HepG2 (cell line): ENCODE measurements at regions not wholly inside any gene's neighbourhood (a gene's known extent, or its start where the extent isn't known, plus 50 kb on each side); places are given as distances from the start of the nearest gene placed in this dataset.

Source experiments
- ATAC-seq: fragments of 200-7000 bp; cut with Tn5 transposase; 3 replicates; pipeline ENCODE4 v1.9.1; 2020; ENCODE audit warnings: mild to moderate bottlenecking, moderate library complexity
- BruUV-seq: library from RNA; stranded (reverse); fragments of 400-500 nt; replicated peaks from 2 replicates; lab custom pipeline; 2021; lab: Mats Ljungman, UMichigan
- CTCF ChIA-PET: fragments of 300-600 bp; formaldehyde crosslinking; extraction: SDS; loops from one replicate; lab custom pipeline; 2021; ENCODE audit warnings: low total read pairs, inconsistent platforms, low intra/inter-chr PET ratio; lab: Yijun Ruan, JAX
- POLR2A ChIA-PET: fragments of 350-600 bp; sonication (Branson Sonifier 250); formaldehyde crosslinking; loops from one replicate; lab custom pipeline; 2020; ENCODE audit warnings: antibody characterized with exemption, inconsistent platforms; lab: Yijun Ruan, JAX
- DNase-seq: peaks from one replicate; pipeline ENCODE4 v3.0.0-alpha.2; 2015; ENCODE audit warnings: low spot score
- FAIRE-seq: peaks from 3 replicates; lab custom pipeline; 2011; peaks lifted over from hg19 to GRCh38; lab: Jason Lieb, UNC
- H2AFZ ChIP-seq: one replicate; pipeline ENCODE4 v1.6.1; 2011; ENCODE audit warnings: low read length, inconsistent platforms
- H3K27ac ChIP-seq: fragments of 300-600 bp; 3 replicates; pipeline ENCODE4 v1.8.0; 2011; ENCODE audit warnings: mixed run types, mild to moderate bottlenecking, mixed read lengths, low read length, inconsistent platforms; ENCODE audit not compliant: insufficient read depth; ENCODE audit errors: extremely low read length
- H3K27me3 ChIP-seq, 2 experiments: fragments of 200-600 bp in 1 of 2; 2 replicates in 1 of 2; 3 replicates in 1 of 2; pipeline versions ENCODE4 v1.6.0 to v1.8.0; 2011; ENCODE audit warnings: low read length in 2 of 2, mild to moderate bottlenecking in 2 of 2, moderate library complexity in 2 of 2, inconsistent platforms in 1 of 2; ENCODE audit not compliant: insufficient read depth in 2 of 2, control insufficient read depth in 1 of 2
- H3K36me3 ChIP-seq, 2 experiments: fragments of 200-600 bp in 1 of 2; replicated peaks in 1 of 2; 2 replicates in 1 of 2; 3 replicates in 1 of 2; pipeline versions ENCODE4 v1.5.1 to v1.8.0; 2011; ENCODE audit warnings: low read length in 2 of 2, inconsistent platforms in 1 of 2; ENCODE audit not compliant: insufficient read depth in 2 of 2, control insufficient read depth in 1 of 2
- H3K4me1 ChIP-seq: 2 replicates; pipeline ENCODE4 v1.5.1; 2012; ENCODE audit warnings: low read length, inconsistent platforms; ENCODE audit not compliant: insufficient read depth
- H3K4me2 ChIP-seq: 2 replicates; pipeline ENCODE4 v1.6.0; 2011; ENCODE audit warnings: low read depth, low read length, inconsistent platforms
- H3K4me3 ChIP-seq, 3 experiments: fragments of 200-600 bp in 1 of 3; sonication (generic), shearing (Covaris generic) in 1 of 3; replicated peaks in 1 of 3; 2 replicates each; pipeline ENCODE4 v1.5.1; 2011 to 2016; ENCODE audit warnings: low read length in 3 of 3, inconsistent platforms in 2 of 3, low read depth in 2 of 3, mild to moderate bottlenecking in 2 of 3, control low read depth in 1 of 3, mixed read lengths in 1 of 3; ENCODE audit not compliant: insufficient read depth in 1 of 3
- H3K79me2 ChIP-seq: one replicate; pipeline ENCODE4 v1.6.1; 2011; ENCODE audit warnings: low read length, inconsistent platforms; ENCODE audit not compliant: insufficient read depth
- H3K9ac ChIP-seq: 2 replicates; pipeline ENCODE4 v1.6.0; 2011; ENCODE audit warnings: mild to moderate bottlenecking, low read depth, low read length, inconsistent platforms; ENCODE audit not compliant: insufficient read depth
- H3K9me3 ChIP-seq: 2 replicates; pipeline ENCODE4 v1.5.1; 2012; ENCODE audit warnings: mild to moderate bottlenecking, low read length
- H4K20me1 ChIP-seq: 2 replicates; pipeline ENCODE4 v1.6.0; 2011; ENCODE audit warnings: inconsistent platforms, mild to moderate bottlenecking, low read length, moderate library complexity; ENCODE audit not compliant: insufficient read depth
- CSRNP2 ChIP-seq: sonication (generic); formaldehyde crosslinking; conservative IDR thresholded peaks from 2 replicates; pipeline ENCODE4 v1.8.0; 2022; ENCODE audit warnings: low read depth, missing genetic modification reagents
- NR2F6 ChIP-seq, 2 experiments: IDR thresholded peaks; 2 replicates each; pipeline ENCODE4 v1.6.1; 2016; ENCODE audit warnings: antibody characterized with exemption in 1 of 2, mild to moderate bottlenecking in 1 of 2
- PITX1 ChIP-seq: sonication (generic); formaldehyde crosslinking; IDR thresholded peaks from 2 replicates; pipeline ENCODE4 v1.5.1; 2020; ENCODE audit warnings: mild to moderate bottlenecking, missing genetic modification reagents
- SKI ChIP-seq: fragments of 450-650 bp; IDR thresholded peaks from one replicate; pipeline ENCODE4 v1.6.1; 2018; ENCODE audit warnings: mild to moderate bottlenecking; ENCODE audit not compliant: partially characterized antibody
- ZC3H4 ChIP-seq: sonication (generic); formaldehyde crosslinking; IDR thresholded peaks from 2 replicates; pipeline ENCODE4 v1.4.0; 2020; ENCODE audit warnings: missing genetic modification reagents, borderline replicate concordance
- ZFP1 ChIP-seq: IDR thresholded peaks from 2 replicates; pipeline ENCODE4 v1.6.1; 2016
- ZNF569 ChIP-seq: sonication (generic); formaldehyde crosslinking; IDR thresholded peaks from 2 replicates; pipeline ENCODE4 v1.5.0; 2020; ENCODE audit warnings: mild to moderate bottlenecking, missing genetic modification reagents, moderate library complexity, borderline replicate concordance
- ZNF615 ChIP-seq: sonication (generic); formaldehyde crosslinking; IDR thresholded peaks from 2 replicates; pipeline ENCODE4 v1.5.0; 2020; ENCODE audit warnings: mild to moderate bottlenecking, missing genetic modification reagents, borderline replicate concordance
- ZNF660 ChIP-seq: sonication (generic); formaldehyde crosslinking; IDR thresholded peaks from 2 replicates; pipeline ENCODE4 v1.5.1; 2020; ENCODE audit warnings: mild to moderate bottlenecking, low read depth, missing genetic modification reagents, borderline replicate concordance
- ZNF768 ChIP-seq: sonication (generic); formaldehyde crosslinking; IDR thresholded peaks from 2 replicates; pipeline ENCODE4 v1.4.0; 2020; ENCODE audit warnings: missing genetic modification reagents
- ZSCAN29 ChIP-seq: sonication (generic); formaldehyde crosslinking; conservative IDR thresholded peaks from 2 replicates; pipeline ENCODE4 v1.4.0; 2020; ENCODE audit warnings: mild to moderate bottlenecking, missing genetic modification reagents
- WGBS: methylation state at CpG from one replicate; pipeline ENCODE4 v1.1.6; 2017; ENCODE audit warnings: low lambda C conversion rate; 5-methylcytosine and 5-hydroxymethylcytosine counted together
- in situ Hi-C: cut with HindIII; loops from 2 replicates; pipeline ENCODE4 v1.10.0; 2017; ENCODE audit warnings: low pct_unique_long_range_greater_than_20kb; ENCODE audit not compliant: extremely low pct_ligation_motif_present
- intact Hi-C: fragments of 100-400 bp; cut with micrococcal nuclease; formaldehyde crosslinking; loops from one replicate; pipeline ENCODE4 v1.10.0; 2022; ENCODE audit not compliant: unreplicated experiment
- TF ChIP-seq, protein P1 (sequence below): sonication (generic); formaldehyde crosslinking; IDR thresholded peaks from 2 replicates; pipeline ENCODE4 v1.5.1; 2020; ENCODE audit warnings: missing genetic modification reagents, mild to moderate bottlenecking, borderline replicate concordance

GRCh38 chr14:71668186-71668912 is 263.9 kb upstream of the RGS6 start:
- Histone ChIP-seq H4K20me1 (no peaks in the 10 kb centered on the region), H3K4me1 (no peaks in the 10 kb centered on the region), H3K9ac (no peak overlapping the region), H3K9me3 (no peaks in the 10 kb centered on the region), H3K79me2 (no peaks in the 10 kb centered on the region), H3K27me3 (no peaks in the 10 kb centered on the region), H3K4me3 (no peak overlapping the region), H3K4me2 (no peak overlapping the region), H3K27ac (no peak overlapping the region), H2AFZ (no peak overlapping the region), H3K36me3 (peaks cover 3 to 14% of the 10 kb centered on the region in 2 experiments; a peak in 2 of 5 replicates)
- intact Hi-C loops: no loop called here
- BruUV-seq: no TSS peak
- ATAC-seq: no peak
- in situ Hi-C loops: no loop called here
- 78% methylated on average over 5 of the region's 5 CpGs for WGBS
- CTCF ChIA-PET: no interaction called here
- TF ChIP-seq ZSCAN29 (CRISPR knock-in tag) (no peak), ZNF660 (CRISPR knock-in tag) (no peak), NR2F6 (IDR thresholded peaks at IDR 0.05) (no peak), NR2F6 (CRISPR knock-in tag; IDR thresholded peaks at IDR 0.05) (no peak), ZNF768 (CRISPR knock-in tag) (no peak), ZNF569 (CRISPR knock-in tag) (no peak), ZNF615 (CRISPR knock-in tag) (no peak), ZC3H4 (CRISPR knock-in tag) (no peak), CSRNP2 (no peak), ZFP1 (no peak), SKI (no peak), PITX1 (CRISPR knock-in tag) (no peak)
- TF ChIP-seq, protein P1, sequence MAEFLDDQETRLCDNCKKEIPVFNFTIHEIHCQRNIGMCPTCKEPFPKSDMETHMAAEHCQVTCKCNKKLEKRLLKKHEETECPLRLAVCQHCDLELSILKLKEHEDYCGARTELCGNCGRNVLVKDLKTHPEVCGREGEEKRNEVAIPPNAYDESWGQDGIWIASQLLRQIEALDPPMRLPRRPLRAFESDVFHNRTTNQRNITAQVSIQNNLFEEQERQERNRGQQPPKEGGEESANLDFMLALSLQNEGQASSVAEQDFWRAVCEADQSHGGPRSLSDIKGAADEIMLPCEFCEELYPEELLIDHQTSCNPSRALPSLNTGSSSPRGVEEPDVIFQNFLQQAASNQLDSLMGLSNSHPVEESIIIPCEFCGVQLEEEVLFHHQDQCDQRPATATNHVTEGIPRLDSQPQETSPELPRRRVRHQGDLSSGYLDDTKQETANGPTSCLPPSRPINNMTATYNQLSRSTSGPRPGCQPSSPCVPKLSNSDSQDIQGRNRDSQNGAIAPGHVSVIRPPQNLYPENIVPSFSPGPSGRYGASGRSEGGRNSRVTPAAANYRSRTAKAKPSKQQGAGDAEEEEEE (CRISPR knock-in tag): no peak
- no peak for FAIRE-seq
- POLR2A ChIA-PET: no interaction called here
- no peak for DNase-seq
